Right lobe of liver (tissue), 6 donors: ENCODE measurements at regions not wholly inside any gene's neighbourhood (a gene's known extent, or its start where the extent isn't known, plus 50 kb on each side); places are given as distances from the start of the nearest gene placed in this dataset.

Experiments
- ATAC-seq, 4 donors: fragments of 200-7000 bp; cut with Tn5 transposase; one replicate each; pipeline ENCODE4 v1.9.1; 2020; ENCODE audit warnings: mild to moderate bottlenecking in 4 of 4, moderate library complexity in 4 of 4
- DNase-seq, 3 donors: peaks; one replicate each; pipeline ENCODE4 v3.0.0-alpha.2; 2020
- H3K27ac ChIP-seq, 3 donors: fragments of 200-600 bp; one replicate each; pipeline ENCODE4 v1.8.0; 2022
- H3K27me3 ChIP-seq, 2 donors: fragments of 200-600 bp; one replicate each; pipeline ENCODE4 v1.8.0; 2022
- H3K36me3 ChIP-seq, 4 donors: fragments of 200-600 bp; sonication (generic) in 1 of 4; one replicate each; pipeline versions ENCODE4 v1.5.1 to v1.8.0; 2017 to 2022; ENCODE audit warnings: control low read depth in 1 of 4
- H3K4me1 ChIP-seq, 4 donors: fragments of 200-600 bp; sonication (generic) in 1 of 4; one replicate each; pipeline versions ENCODE4 v1.5.1 to v1.8.0; 2017 to 2022; ENCODE audit warnings: control low read depth in 1 of 4
- H3K4me3 ChIP-seq, 3 donors: fragments of 200-600 bp; one replicate each; pipeline ENCODE4 v1.8.0; 2022
- H3K9me3 ChIP-seq, 4 donors: fragments of 200-600 bp; sonication (generic) in 1 of 4; one replicate each; pipeline versions ENCODE4 v1.5.1 to v1.8.0; 2017 to 2022; ENCODE audit warnings: control low read depth in 1 of 4
- POLR2A ChIP-seq: fragments of 450-650 bp; IDR thresholded peaks from one replicate; pipeline ENCODE4 v1.6.1; 2017; ENCODE audit warnings: antibody characterized with exemption, mild to moderate bottlenecking
- WGBS: methylation state at CpG from one replicate; pipeline ENCODE4 v1.1.6; 2018; ENCODE audit warnings: low coverage, low lambda C conversion rate; ENCODE audit not compliant: insufficient coverage; ENCODE audit errors: missing lambda C conversion rate; 5-methylcytosine and 5-hydroxymethylcytosine counted together
- intact Hi-C, 2 donors: fragments of 100-400 bp; cut with DNase I; formaldehyde crosslinking; loops; one replicate each; pipeline versions ENCODE4 v1.11.2 to v1.14.1; 2022
- TF ChIP-seq, protein P1 (sequence below), 4 donors: fragments of 200-600 bp in 3 of 4; fragments of 450-650 bp in 1 of 4; IDR thresholded peaks; one replicate each; pipeline versions ENCODE4 v1.5.1 to v1.8.0; 2016 to 2022; ENCODE audit warnings: antibody characterized with exemption in 4 of 4, mild to moderate bottlenecking in 2 of 4
- donor health status: DM: no; HTN: yes; CAD: no.
- donor health status: DM: no; HTN: no; CAD: no.
- donor health status: DM: no; HTN: no; CAD: no.
- donor health status: DM: no; HTN: yes; CAD: no.
- donor health status: DM: no; HTN: yes; CAD: no.

DNA sequence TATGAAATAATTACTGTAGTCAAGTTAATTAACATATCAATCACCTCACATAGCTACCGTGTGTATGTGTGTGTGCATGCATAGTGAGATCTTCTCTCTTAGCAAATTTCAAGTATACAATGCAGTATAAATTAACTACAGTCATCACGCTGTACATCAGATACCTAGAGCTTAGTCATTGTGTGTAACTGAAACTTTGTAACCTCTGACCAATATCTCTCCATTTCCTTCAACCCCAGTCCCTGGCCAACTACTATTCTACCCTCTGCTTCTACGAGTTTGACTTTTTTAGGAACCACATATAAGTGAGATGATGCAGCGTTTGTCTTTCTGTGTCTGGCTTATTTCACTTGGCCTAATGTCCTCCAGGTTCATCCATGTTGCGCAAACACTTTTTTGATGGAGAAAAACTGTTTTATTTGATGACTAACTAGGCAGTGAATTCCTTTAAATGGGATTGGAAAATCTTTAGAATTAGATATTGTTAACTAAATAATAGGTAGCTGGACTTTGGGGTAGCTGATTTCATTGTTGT, 459.5 kb downstream of the DHX35 start:
- Histone ChIP-seq H3K4me3 (no peak overlapping the region), H3K9me3 (no peaks in the 10 kb centered on the region), H3K27ac (no peak overlapping the region), H3K27me3 (no peaks in the 10 kb centered on the region), H3K4me1 (no peaks in the 10 kb centered on the region), H3K36me3 (no peaks in the 10 kb centered on the region)
- DNase-seq (no peak), ATAC-seq (no peak)
- 63% methylated on average over 5 of the region's 5 CpGs for WGBS
- intact Hi-C loops: no loop called here
- TF ChIP-seq POLR2A: no peak
- TF ChIP-seq, protein P1, sequence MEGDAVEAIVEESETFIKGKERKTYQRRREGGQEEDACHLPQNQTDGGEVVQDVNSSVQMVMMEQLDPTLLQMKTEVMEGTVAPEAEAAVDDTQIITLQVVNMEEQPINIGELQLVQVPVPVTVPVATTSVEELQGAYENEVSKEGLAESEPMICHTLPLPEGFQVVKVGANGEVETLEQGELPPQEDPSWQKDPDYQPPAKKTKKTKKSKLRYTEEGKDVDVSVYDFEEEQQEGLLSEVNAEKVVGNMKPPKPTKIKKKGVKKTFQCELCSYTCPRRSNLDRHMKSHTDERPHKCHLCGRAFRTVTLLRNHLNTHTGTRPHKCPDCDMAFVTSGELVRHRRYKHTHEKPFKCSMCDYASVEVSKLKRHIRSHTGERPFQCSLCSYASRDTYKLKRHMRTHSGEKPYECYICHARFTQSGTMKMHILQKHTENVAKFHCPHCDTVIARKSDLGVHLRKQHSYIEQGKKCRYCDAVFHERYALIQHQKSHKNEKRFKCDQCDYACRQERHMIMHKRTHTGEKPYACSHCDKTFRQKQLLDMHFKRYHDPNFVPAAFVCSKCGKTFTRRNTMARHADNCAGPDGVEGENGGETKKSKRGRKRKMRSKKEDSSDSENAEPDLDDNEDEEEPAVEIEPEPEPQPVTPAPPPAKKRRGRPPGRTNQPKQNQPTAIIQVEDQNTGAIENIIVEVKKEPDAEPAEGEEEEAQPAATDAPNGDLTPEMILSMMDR (IDR thresholded peaks at IDR 0.05): no peak

DNA sequence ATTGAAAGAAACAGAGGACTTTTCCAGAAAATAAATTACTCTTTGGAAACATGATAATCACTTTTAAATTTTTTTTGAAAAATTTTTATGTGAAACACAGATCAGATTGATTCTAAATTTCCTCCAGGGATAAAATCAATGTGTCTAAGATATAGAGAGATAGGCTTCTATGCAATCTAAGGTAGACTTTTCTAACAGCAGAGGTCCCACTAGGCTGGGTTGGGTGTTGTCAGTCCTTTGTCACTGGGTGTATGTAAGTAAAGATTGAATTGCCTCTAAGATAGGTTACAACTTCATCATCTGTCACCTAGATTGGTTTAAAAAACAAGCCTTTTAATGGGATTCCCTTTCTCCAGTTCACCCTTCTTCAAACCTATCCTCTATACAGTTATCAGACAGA, 449.9 kb downstream of the DHX35 start:
- H3K9me3 ChIP-seq: no peaks in the 10 kb centered on the region

DNA sequence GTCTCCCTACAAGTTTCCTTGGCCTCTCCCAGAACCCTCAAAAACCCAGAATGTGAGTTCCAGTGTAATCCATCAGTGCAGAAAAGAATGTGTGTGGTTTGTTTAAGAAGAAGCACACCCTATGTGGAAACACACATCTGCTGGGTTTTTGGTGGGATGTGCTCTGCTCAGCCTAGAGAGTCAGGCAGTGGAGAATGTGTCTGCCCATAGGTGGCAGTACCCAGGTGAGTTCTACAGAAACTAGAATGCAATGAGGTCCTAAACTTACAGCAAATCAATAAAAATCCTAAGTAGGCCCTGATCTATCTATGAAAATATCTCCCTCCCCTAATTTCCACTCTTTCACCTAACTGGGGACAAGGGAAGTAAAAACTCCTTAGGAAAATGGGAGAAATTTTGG, 437.3 kb downstream of the DHX35 start:
- intact Hi-C loops: no loop called here
- no peak overlapping the region for H3K27ac ChIP-seq
- ATAC-seq (no peak), DNase-seq (no peak)
- TF ChIP-seq POLR2A: no peak
- TF ChIP-seq, protein P1 (IDR thresholded peaks at IDR 0.05): no peak
- H3K36me3 ChIP-seq: no peaks in the 10 kb centered on the region
- no peak overlapping the region for H3K4me3 ChIP-seq
- H3K9me3 ChIP-seq: no peaks in the 10 kb centered on the region
- no peaks in the 10 kb centered on the region for H3K27me3 ChIP-seq
- H3K4me1 ChIP-seq: no peaks in the 10 kb centered on the region

More for the DNA sequence above, 449.9 kb downstream of the DHX35 start:
- Histone ChIP-seq H3K27me3 (no peaks in the 10 kb centered on the region), H3K4me1 (no peaks in the 10 kb centered on the region), H3K36me3 (no peaks in the 10 kb centered on the region), H3K4me3 (no peak overlapping the region), H3K27ac (no peak overlapping the region)
- DNase-seq: no peak
- TF ChIP-seq, protein P1 (IDR thresholded peaks at IDR 0.05): no peak
- no peak for TF ChIP-seq POLR2A
- no peak for ATAC-seq
- intact Hi-C loops: no loop called here

DNA sequence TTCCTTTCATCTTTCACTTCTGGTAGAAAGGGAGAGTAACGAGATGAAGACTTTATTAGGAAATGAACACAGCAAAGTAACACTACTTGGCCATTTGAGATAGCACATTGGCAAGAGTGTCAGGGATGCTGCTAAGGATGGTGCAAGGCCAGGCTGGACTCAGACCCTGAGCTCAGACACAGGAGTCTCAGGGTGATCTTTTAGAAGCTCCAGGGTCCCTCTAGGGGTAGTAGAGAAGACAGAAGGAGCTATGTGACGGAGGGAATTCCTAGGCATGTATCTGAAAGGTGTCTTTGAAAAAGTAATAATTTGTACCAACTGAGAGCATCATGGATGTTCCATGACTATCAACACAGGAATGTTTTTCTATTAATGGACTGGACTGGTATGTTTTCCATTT, 436.5 kb downstream of the DHX35 start:
- Histone ChIP-seq H3K4me3 (no peak overlapping the region), H3K9me3 (no peaks in the 10 kb centered on the region), H3K27ac (no peak overlapping the region), H3K36me3 (no peaks in the 10 kb centered on the region), H3K4me1 (no peaks in the 10 kb centered on the region), H3K27me3 (no peaks in the 10 kb centered on the region)
- no peak for TF ChIP-seq POLR2A
- TF ChIP-seq, protein P1 (IDR thresholded peaks at IDR 0.05): no peak
- 23% methylated on average over 2 of the region's 2 CpGs for WGBS
- ATAC-seq (no peak), DNase-seq (no peak)
- intact Hi-C loops: no loop called here

DNA sequence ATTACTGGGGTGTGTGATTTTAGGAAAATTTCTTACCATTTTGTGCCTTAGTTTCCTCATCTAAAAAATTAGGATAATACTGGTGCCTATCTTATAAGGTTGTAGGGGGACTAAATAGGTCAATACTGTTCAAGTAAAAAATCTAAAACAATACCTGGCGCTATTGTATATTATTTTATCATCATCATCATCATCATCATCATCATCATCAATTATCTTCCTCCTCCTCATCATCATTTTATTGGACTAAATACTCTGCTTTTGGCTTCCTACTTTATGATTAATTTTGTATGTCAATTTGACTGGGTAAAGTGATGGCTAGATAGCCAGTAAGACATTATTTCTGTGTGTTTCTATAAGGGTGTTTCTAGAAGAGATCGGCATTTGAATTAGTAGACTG, 435.5 kb downstream of the DHX35 start:
- intact Hi-C loops: no loop called here
- 96% methylated on average over 2 of the region's 2 CpGs for WGBS
- H3K9me3 ChIP-seq: no peaks in the 10 kb centered on the region
- TF ChIP-seq, protein P1 (IDR thresholded peaks at IDR 0.05): no peak
- no peak for TF ChIP-seq POLR2A
- H3K27ac ChIP-seq: no peak overlapping the region
- no peak for DNase-seq
- H3K36me3 ChIP-seq: no peaks in the 10 kb centered on the region
- H3K4me1 ChIP-seq: no peaks in the 10 kb centered on the region
- no peak for ATAC-seq
- no peaks in the 10 kb centered on the region for H3K27me3 ChIP-seq
- H3K4me3 ChIP-seq: no peak overlapping the region
